Esophagus squamous epithelium (tissue), 4 donors: ENCODE measurements at regions not wholly inside any gene's neighbourhood (a gene's known extent, or its start where the extent isn't known, plus 50 kb on each side); places are given as distances from the start of the nearest gene placed in this dataset.

Experiments used
- POLR2A ChIP-seq, 4 donors: fragments of 450-650 bp; IDR thresholded peaks; one replicate each; pipeline ENCODE4 v1.6.1; 2017; ENCODE audit warnings: antibody characterized with exemption in 4 of 4, mild to moderate bottlenecking in 4 of 4, moderate library complexity in 3 of 4
- TF ChIP-seq, protein P1 (sequence below), 6 experiments: fragments of 450-650 bp in 4 of 6; fragments of 200-600 bp in 2 of 6; sonication (generic) in 2 of 6; IDR thresholded peaks; one replicate each; pipeline ENCODE4 v1.5.1; 2016 to 2019; ENCODE audit warnings: antibody characterized with exemption in 6 of 6, mild to moderate bottlenecking in 4 of 6, moderate library complexity in 4 of 6

DNA sequence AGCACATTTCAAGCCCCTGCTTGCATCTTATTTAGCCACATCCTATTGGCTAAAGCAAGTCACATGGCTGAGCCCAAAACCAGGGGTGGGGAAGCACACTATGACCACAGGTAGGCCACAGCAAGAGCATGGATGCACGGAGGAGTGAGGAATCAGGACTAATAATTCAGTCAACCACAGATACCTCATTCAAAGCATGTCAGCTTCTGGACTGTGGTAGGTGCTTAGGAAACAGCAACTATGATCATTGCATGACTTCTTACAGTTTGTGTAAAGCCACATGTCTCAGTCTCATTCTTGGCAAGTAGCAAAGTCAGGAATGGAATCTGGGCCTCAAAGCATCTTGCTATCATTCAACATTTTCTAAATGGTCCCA is 79.0 kb upstream of the EMX2 start:
- TF ChIP-seq, protein P1, sequence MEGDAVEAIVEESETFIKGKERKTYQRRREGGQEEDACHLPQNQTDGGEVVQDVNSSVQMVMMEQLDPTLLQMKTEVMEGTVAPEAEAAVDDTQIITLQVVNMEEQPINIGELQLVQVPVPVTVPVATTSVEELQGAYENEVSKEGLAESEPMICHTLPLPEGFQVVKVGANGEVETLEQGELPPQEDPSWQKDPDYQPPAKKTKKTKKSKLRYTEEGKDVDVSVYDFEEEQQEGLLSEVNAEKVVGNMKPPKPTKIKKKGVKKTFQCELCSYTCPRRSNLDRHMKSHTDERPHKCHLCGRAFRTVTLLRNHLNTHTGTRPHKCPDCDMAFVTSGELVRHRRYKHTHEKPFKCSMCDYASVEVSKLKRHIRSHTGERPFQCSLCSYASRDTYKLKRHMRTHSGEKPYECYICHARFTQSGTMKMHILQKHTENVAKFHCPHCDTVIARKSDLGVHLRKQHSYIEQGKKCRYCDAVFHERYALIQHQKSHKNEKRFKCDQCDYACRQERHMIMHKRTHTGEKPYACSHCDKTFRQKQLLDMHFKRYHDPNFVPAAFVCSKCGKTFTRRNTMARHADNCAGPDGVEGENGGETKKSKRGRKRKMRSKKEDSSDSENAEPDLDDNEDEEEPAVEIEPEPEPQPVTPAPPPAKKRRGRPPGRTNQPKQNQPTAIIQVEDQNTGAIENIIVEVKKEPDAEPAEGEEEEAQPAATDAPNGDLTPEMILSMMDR (IDR thresholded peaks at IDR 0.05): no peak
- no peak for TF ChIP-seq POLR2A (IDR thresholded peaks at IDR 0.05)
